SH-SY5Y (cell line): ENCODE measurements at regions not wholly inside any gene's neighbourhood (a gene's known extent, or its start where the extent isn't known, plus 50 kb on each side); places are given as distances from the start of the nearest gene placed in this dataset.

Experiments used
- GATA2 ChIP-seq: IDR thresholded peaks from 2 replicates; pipeline ENCODE4 v1.6.1; 2011; ENCODE audit warnings: mild to moderate bottlenecking, low read depth, low read length
- GATA3 ChIP-seq: IDR thresholded peaks from 2 replicates; pipeline ENCODE4 v1.6.1; 2011; ENCODE audit warnings: low read depth, mild to moderate bottlenecking, low read length, moderate library complexity

DNA sequence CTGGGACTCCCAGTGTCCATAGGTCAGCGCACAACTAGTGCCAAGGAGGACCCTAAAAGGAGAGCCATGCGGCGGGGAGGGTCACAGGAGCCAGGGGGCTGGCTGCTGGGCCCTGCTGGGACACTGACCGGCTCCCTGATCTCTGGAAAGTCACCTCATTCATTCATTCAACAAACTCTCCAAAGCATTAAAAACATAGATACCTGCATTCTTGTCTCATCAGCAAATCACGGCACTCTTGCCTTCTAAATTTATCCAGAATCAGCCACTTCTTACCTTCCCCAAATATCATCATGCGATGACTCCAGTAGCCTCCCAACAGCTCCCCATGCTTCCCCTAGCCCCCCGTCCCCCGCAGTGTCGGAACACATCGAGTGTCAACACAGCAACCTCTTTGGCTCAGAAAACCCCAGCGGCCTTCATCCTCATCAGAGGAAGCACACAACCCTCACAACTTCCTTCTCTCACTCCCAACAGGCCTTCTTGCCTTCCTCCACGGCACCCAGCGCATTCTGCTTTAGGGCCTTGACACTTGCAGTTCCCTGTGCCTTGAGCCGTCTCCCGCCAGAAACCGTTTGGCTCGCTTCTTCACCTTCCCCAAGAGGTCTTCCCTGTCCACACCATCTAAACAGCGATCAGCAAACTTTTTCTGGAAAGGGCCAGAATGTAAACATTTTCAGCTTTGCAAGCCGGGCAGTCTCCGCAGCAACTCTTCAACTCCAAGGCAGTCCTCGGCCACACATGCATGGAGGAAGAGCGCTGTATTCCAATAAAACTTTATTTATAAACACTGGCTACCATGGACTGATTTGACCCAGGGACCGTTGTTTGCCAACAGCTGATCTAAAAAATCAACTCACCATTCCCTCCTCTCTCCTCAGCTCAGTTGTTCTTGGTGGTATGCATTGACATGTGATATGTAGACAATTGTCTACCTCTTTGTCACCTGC lies 119.5 kb upstream of the TNRC6C start:
- TF ChIP-seq GATA2 (no peak), GATA3 (no peak)
